ENCODE measurements at regions not wholly inside any gene's neighbourhood (a gene's known extent, or its start where the extent isn't known, plus 50 kb on each side); places are given as distances from the start of the nearest gene placed in this dataset.

GRCh38 chr12:124188561-124189405, 106.1 kb upstream of the RFLNA start:
- no peak overlapping the region for H3K4me3 ChIP-seq (ENCODE audit: extremely low read depth in 1 of 4, insufficient read depth in 2 of 4, low read depth in 3 of 4, low read length in 4 of 4)
- no peak overlapping the region for H2BK5ac ChIP-seq (ENCODE audit: low read depth, low read length)
- no peak for TF ChIP-seq SRF (IDR thresholded peaks at IDR 0.05; ENCODE audit: low read depth, low read length)
- TF ChIP-seq CBX5 (IDR thresholded peaks at IDR 0.05; ENCODE audit: low read depth, low read length) = no peak
- TF ChIP-seq KDM4A (IDR thresholded peaks at IDR 0.05; ENCODE audit: low read depth, low read length, severe bottlenecking) = no peak
- TF ChIP-seq ATF2 (IDR thresholded peaks at IDR 0.05; ENCODE audit: low read length) = no peak
- no peak for TF ChIP-seq GTF2F1 (IDR thresholded peaks at IDR 0.05; ENCODE audit: borderline replicate concordance, low read depth, low read length)
- no peak for TF ChIP-seq RAD21 (IDR thresholded peaks at IDR 0.05 in 1 of 2, conservative IDR thresholded peaks at IDR 0.05 in 1 of 2; ENCODE audit: low read depth in 2 of 2, low read length in 2 of 2)
- no peak for TF ChIP-seq SAP30 (IDR thresholded peaks at IDR 0.05; ENCODE audit: insufficient read depth, insufficient replicate concordance, low read length)

More at GRCh38 chr12:124188561-124189405, 106.1 kb upstream of the RFLNA start:
- Histone ChIP-seq H3K4me2 (ENCODE audit: insufficient read depth in 1 of 2, low read depth in 2 of 2, low read length in 2 of 2) (no peak overlapping the region; a peak in 1 of 4 replicates), H3K23ac (ENCODE audit: insufficient read length) (no peak overlapping the region), H3K14ac (ENCODE audit: insufficient read length) (no peak overlapping the region), H2BK20ac (ENCODE audit: low read length) (0 out of 2 replicates have a peak overlapping the region, but pooled peaks have one; percentile 6), H3K27ac (ENCODE audit: low read depth, low read length) (no peak overlapping the region), H3K18ac (ENCODE audit: extremely low read depth, low read length) (no peak overlapping the region), H3K4me1 (replicated peaks in 1 of 4; ENCODE audit: control insufficient read depth in 3 of 4, insufficient read depth in 4 of 4, low read length in 3 of 4) (peaks cover 0 to 11% (median 0%) of the 10 kb centered on the region in 4 experiments; a peak in 4 of 7 replicates), H3K36me3 (ENCODE audit: control insufficient read depth in 2 of 4, insufficient read depth in 4 of 4, low read length in 3 of 4) (no peaks in the 10 kb centered on the region), H3K23me2 (ENCODE audit: low read depth, low read length) (no peaks in the 10 kb centered on the region), H4K8ac (ENCODE audit: extremely low read depth, insufficient read depth, low read length) (no peak overlapping the region; the same call in 1 of the 2 replicates), H2AFZ (ENCODE audit: low read length) (no peak overlapping the region), H3K27me3 (replicated peaks in 1 of 4; ENCODE audit: control insufficient read depth in 3 of 4, extremely low read depth in 1 of 4, insufficient read depth in 3 of 4, low read length in 3 of 4) (no peaks in the 10 kb centered on the region), H3K9me3 (ENCODE audit: insufficient read depth in 2 of 2, low read depth in 1 of 2, low read length in 1 of 2) (peaks cover 0 to 3% of the 10 kb centered on the region in 2 experiments; a peak in 1 of 4 replicates), H3K56ac (replicated peaks; ENCODE audit: insufficient read length, low read depth, low read length) (no peak overlapping the region), H4K91ac (replicated peaks; ENCODE audit: insufficient read length, low read length) (peak overlapping the region; percentile 54), H4K5ac (ENCODE audit: insufficient read length, low read depth, low read length) (no peak overlapping the region), H4K20me1 (replicated peaks in 1 of 2; ENCODE audit: control insufficient read depth in 1 of 2, insufficient read depth in 2 of 2, low read length in 2 of 2) (no peaks in the 10 kb centered on the region), H2AK5ac (ENCODE audit: low read depth, low read length) (no peak overlapping the region), H2BK120ac (replicated peaks; ENCODE audit: low read depth, low read length) (no peak overlapping the region), H3K4ac (replicated peaks; ENCODE audit: insufficient read length, low read depth, low read length) (no peak overlapping the region), H2BK12ac (ENCODE audit: low read depth, low read length) (no peak overlapping the region), H3K79me1 (ENCODE audit: low read depth, low read length) (no peaks in the 10 kb centered on the region), H3K79me2 (ENCODE audit: control insufficient read depth in 1 of 2, insufficient read depth in 2 of 2, low read length in 2 of 2) (no peaks in the 10 kb centered on the region), H2BK15ac (ENCODE audit: low read length) (no peak overlapping the region), H3K9ac (replicated peaks in 1 of 4; ENCODE audit: extremely low read depth in 1 of 4, low read depth in 3 of 4, low read length in 3 of 4) (no peak overlapping the region)
- FAIRE-seq = no peak
- ChIA-PET CTCF (ENCODE audit: partially characterized antibody) (interaction anchor here (0.7 to 1.2 kb wide), 3 partner anchors 8 to 582 kb away, joined by 3 to 4 read pairs (median 3); no protein-coding TSS in a partner anchor), POLR2A (ENCODE audit: partially characterized antibody) (interaction anchor here (0.8 kb wide), 1 partner anchor 10 kb away, joined by 3 read pairs; no protein-coding TSS in a partner anchor)
- WGBS, 2 experiments (ENCODE audit: extremely low coverage in 1 of 2, insufficient coverage in 1 of 2, insufficient read length in 1 of 2, insufficient replicate concordance in 2 of 2, low coverage in 1 of 2, low lambda C conversion rate in 2 of 2, missing lambda C conversion rate in 1 of 2) = 82% methylated on average over 15 of the region's 15 CpGs; no CpG with 5 or more reads in 1 of the 2 experiments
- DNase-seq (ENCODE audit: low read depth in 1 of 2, low spot score in 2 of 2) = no peak
